Keratinocyte (primary cell): ENCODE measurements at regions not wholly inside any gene's neighbourhood (a gene's known extent, or its start where the extent isn't known, plus 50 kb on each side); places are given as distances from the start of the nearest gene placed in this dataset.

Experiments
- DNase-seq: peaks from one replicate; pipeline ENCODE4 v3.0.0-alpha.2; 2011; ENCODE audit warnings: low read depth, missing footprints, low spot score
- FAIRE-seq: peaks from 2 replicates; lab custom pipeline; 2011; peaks lifted over from hg19 to GRCh38; lab: Jason Lieb, UNC
- H2AFZ ChIP-seq: 2 replicates; pipeline ENCODE4 v1.6.0; 2012; ENCODE audit warnings: low read length, control low read depth, inconsistent platforms; ENCODE audit not compliant: control insufficient read depth
- H3K27ac ChIP-seq: 2 replicates; pipeline ENCODE4 v1.5.1; 2011; ENCODE audit warnings: low read length; ENCODE audit not compliant: control insufficient read depth, insufficient read depth
- H3K27me3 ChIP-seq: 3 replicates; pipeline ENCODE4 v1.6.0; 2011; ENCODE audit warnings: low read length; ENCODE audit not compliant: control insufficient read depth, insufficient read depth; ENCODE audit errors: extremely low read depth
- H3K36me3 ChIP-seq, 2 experiments: 2 replicates in 1 of 2; 3 replicates in 1 of 2; pipeline ENCODE4 v1.5.1; 2011; ENCODE audit warnings: low read length in 2 of 2, mild to moderate bottlenecking in 1 of 2; ENCODE audit not compliant: control insufficient read depth in 2 of 2, insufficient read depth in 2 of 2; ENCODE audit errors: extremely low read depth in 1 of 2
- H3K4me1 ChIP-seq: 3 replicates; pipeline ENCODE4 v1.5.1; 2011; ENCODE audit warnings: low read length; ENCODE audit not compliant: control insufficient read depth, insufficient read depth; ENCODE audit errors: extremely low read depth
- H3K4me2 ChIP-seq: 3 replicates; pipeline ENCODE4 v1.6.0; 2011; ENCODE audit warnings: low read depth, low read length; ENCODE audit not compliant: control insufficient read depth, insufficient read depth; ENCODE audit errors: extremely low read depth
- H3K4me3 ChIP-seq, 3 experiments: fragments of 200-600 bp in 1 of 3; sonication (generic) in 1 of 3; 2 replicates in 2 of 3; 3 replicates in 1 of 3; pipeline ENCODE4 v1.5.1; 2011 to 2016; ENCODE audit warnings: low read length in 3 of 3, mild to moderate bottlenecking in 3 of 3, control low read depth in 2 of 3, inconsistent platforms in 1 of 3, low read depth in 1 of 3, mixed read lengths in 1 of 3, mixed run types in 1 of 3, moderate library complexity in 1 of 3; ENCODE audit not compliant: control insufficient read depth in 2 of 3, insufficient read depth in 2 of 3; ENCODE audit errors: extremely low read depth in 1 of 3
- H3K79me2 ChIP-seq: 2 replicates; pipeline ENCODE4 v1.6.0; 2012; ENCODE audit warnings: low read length; ENCODE audit not compliant: control insufficient read depth, insufficient read depth
- H3K9ac ChIP-seq: 3 replicates; pipeline ENCODE4 v1.6.0; 2011; ENCODE audit warnings: low read length; ENCODE audit not compliant: control insufficient read depth, insufficient read depth; ENCODE audit errors: extremely low read depth
- H3K9me1 ChIP-seq: 3 replicates; pipeline ENCODE4 v1.6.0; 2011; ENCODE audit warnings: low read length; ENCODE audit not compliant: control insufficient read depth, insufficient read depth; ENCODE audit errors: extremely low read depth
- H3K9me3 ChIP-seq: 2 replicates; pipeline ENCODE4 v1.5.1; 2012; ENCODE audit warnings: low read depth, low read length; ENCODE audit not compliant: control insufficient read depth
- H4K20me1 ChIP-seq: 3 replicates; pipeline ENCODE4 v1.6.0; 2011; ENCODE audit warnings: low read length; ENCODE audit not compliant: control insufficient read depth, insufficient read depth; ENCODE audit errors: extremely low read depth
- EZH2 ChIP-seq: IDR thresholded peaks from one replicate; pipeline ENCODE4 v1.6.1; 2012; ENCODE audit warnings: inconsistent platforms, mild to moderate bottlenecking, low read length, moderate library complexity
- dilution Hi-C: fragments of 300-500 bp; cut with MboI; formaldehyde crosslinking; loops from one replicate; pipeline ENCODE4 v1.7.0; 2020; ENCODE audit warnings: low sequenced_read_pairs; ENCODE audit not compliant: extremely low pct_ligation_motif_present
- TF ChIP-seq, protein P1 (sequence below), 3 experiments: IDR thresholded peaks in 1 of 3; conservative IDR thresholded peaks in 1 of 3; optimal IDR thresholded peaks in 1 of 3; 2 replicates in 2 of 3; 3 replicates in 1 of 3; pipeline versions ENCODE3 to v1.5.1; 2011; ENCODE audit warnings: low read length in 3 of 3, mild to moderate bottlenecking in 3 of 3, moderate library complexity in 2 of 3, control low read depth in 1 of 3, inconsistent platforms in 1 of 3; ENCODE audit not compliant: insufficient read depth in 2 of 3; ENCODE audit errors: extremely low read depth in 1 of 3

DNA sequence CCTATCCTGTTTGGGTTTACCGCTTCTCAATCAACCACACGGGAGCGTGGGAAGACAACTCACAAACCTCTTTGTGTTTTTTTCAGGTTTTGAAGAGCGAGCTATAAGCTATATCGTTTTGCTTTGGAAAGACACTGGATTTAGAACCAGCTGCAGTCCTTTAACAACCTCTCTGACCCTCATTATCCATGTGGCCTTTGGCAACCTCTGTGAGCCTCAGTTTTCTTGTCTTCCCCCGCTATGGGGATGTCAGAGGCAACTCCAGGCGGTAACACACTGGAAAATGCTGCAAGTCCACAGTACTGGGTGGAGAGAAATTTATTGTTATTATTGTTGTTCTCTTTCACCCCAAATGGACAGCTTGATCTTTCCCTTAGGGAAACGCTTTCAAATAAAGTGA is 100.0 kb downstream of the ETS2 start:
- Histone ChIP-seq H3K4me3 (no peak overlapping the region), H3K9me3 (no peaks in the 10 kb centered on the region), H3K36me3 (no peaks in the 10 kb centered on the region), H3K79me2 (no peaks in the 10 kb centered on the region), H2AFZ (no peak overlapping the region), H4K20me1 (no peaks in the 10 kb centered on the region), H3K4me2 (no peak overlapping the region), H3K9me1 (no peaks in the 10 kb centered on the region), H3K4me1 (peaks cover 67% of the 10 kb centered on the region), H3K27ac (no peak overlapping the region), H3K9ac (no peak overlapping the region), H3K27me3 (no peaks in the 10 kb centered on the region)
- DNase-seq (no peak), FAIRE-seq (no peak)
- dilution Hi-C loops = no loop called here
- TF ChIP-seq EZH2 = no peak
- TF ChIP-seq, protein P1, sequence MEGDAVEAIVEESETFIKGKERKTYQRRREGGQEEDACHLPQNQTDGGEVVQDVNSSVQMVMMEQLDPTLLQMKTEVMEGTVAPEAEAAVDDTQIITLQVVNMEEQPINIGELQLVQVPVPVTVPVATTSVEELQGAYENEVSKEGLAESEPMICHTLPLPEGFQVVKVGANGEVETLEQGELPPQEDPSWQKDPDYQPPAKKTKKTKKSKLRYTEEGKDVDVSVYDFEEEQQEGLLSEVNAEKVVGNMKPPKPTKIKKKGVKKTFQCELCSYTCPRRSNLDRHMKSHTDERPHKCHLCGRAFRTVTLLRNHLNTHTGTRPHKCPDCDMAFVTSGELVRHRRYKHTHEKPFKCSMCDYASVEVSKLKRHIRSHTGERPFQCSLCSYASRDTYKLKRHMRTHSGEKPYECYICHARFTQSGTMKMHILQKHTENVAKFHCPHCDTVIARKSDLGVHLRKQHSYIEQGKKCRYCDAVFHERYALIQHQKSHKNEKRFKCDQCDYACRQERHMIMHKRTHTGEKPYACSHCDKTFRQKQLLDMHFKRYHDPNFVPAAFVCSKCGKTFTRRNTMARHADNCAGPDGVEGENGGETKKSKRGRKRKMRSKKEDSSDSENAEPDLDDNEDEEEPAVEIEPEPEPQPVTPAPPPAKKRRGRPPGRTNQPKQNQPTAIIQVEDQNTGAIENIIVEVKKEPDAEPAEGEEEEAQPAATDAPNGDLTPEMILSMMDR (optimal IDR thresholded peaks at IDR 0.05 in 1 of 3, IDR thresholded peaks at IDR 0.05 in 1 of 3, conservative IDR thresholded peaks at IDR 0.05 in 1 of 3; ENCODE audit: extremely low read depth in 1 of 3, insufficient read depth in 2 of 3, low read length in 3 of 3) = no peak

DNA sequence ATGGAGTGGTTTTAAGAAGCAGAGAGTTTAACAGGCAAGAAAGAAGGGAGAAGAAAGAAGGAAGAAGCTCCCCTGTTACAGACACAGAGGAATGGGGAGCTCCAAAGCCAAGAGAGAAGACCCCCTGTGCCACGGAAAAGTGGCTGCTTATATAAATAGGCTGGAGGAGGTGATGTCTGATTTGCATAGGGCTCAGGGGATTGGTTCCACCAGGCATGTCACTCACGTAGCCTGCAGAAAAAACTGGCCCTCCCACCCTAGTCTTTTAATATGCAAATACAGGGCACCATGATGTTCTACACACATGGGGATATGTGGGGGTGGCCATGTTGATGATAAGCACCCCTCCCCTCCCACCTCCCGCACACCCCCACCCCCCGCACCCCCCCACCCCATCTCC is 99.6 kb downstream of the ETS2 start:
- H3K79me2 ChIP-seq = no peaks in the 10 kb centered on the region
- H3K4me1 ChIP-seq = peaks cover 63% of the 10 kb centered on the region
- dilution Hi-C loops = no loop called here
- no peaks in the 10 kb centered on the region for H3K36me3 ChIP-seq
- TF ChIP-seq EZH2 = no peak
- TF ChIP-seq, protein P1 (optimal IDR thresholded peaks at IDR 0.05 in 1 of 3, IDR thresholded peaks at IDR 0.05 in 1 of 3, conservative IDR thresholded peaks at IDR 0.05 in 1 of 3; ENCODE audit: extremely low read depth in 1 of 3, insufficient read depth in 2 of 3, low read length in 3 of 3) = no peak
- no peak overlapping the region for H3K27ac ChIP-seq
- no peaks in the 10 kb centered on the region for H3K9me1 ChIP-seq
- H3K4me2 ChIP-seq = no peak overlapping the region
- FAIRE-seq (no peak), DNase-seq (no peak)
- no peak overlapping the region for H3K9ac ChIP-seq
- H2AFZ ChIP-seq = no peak overlapping the region
- no peak overlapping the region for H3K4me3 ChIP-seq
- no peaks in the 10 kb centered on the region for H4K20me1 ChIP-seq
- H3K27me3 ChIP-seq = no peaks in the 10 kb centered on the region
- H3K9me3 ChIP-seq = no peaks in the 10 kb centered on the region
